ENCODE measurements at regions not wholly inside any gene's neighbourhood (a gene's known extent, or its start where the extent isn't known, plus 50 kb on each side); places are given as distances from the start of the nearest gene placed in this dataset.

- TF ChIP-seq, protein P1, sequence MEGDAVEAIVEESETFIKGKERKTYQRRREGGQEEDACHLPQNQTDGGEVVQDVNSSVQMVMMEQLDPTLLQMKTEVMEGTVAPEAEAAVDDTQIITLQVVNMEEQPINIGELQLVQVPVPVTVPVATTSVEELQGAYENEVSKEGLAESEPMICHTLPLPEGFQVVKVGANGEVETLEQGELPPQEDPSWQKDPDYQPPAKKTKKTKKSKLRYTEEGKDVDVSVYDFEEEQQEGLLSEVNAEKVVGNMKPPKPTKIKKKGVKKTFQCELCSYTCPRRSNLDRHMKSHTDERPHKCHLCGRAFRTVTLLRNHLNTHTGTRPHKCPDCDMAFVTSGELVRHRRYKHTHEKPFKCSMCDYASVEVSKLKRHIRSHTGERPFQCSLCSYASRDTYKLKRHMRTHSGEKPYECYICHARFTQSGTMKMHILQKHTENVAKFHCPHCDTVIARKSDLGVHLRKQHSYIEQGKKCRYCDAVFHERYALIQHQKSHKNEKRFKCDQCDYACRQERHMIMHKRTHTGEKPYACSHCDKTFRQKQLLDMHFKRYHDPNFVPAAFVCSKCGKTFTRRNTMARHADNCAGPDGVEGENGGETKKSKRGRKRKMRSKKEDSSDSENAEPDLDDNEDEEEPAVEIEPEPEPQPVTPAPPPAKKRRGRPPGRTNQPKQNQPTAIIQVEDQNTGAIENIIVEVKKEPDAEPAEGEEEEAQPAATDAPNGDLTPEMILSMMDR (IDR thresholded peaks at IDR 0.05; ENCODE audit: extremely low read depth, insufficient read depth, missing control alignments), result no peak
- in situ Hi-C loops (cut with MboI; ENCODE audit: low pct_unique_long_range_greater_than_20kb, low sequenced_read_pairs, unreplicated experiment), result loop anchor here (25.0 kb wide), 1 partner anchor 480 kb away; no protein-coding TSS in a partner anchor
- DNase-seq (ENCODE audit: low spot score), result no peak
These were observed 94.3 kb upstream of the PRNP start for GRCh38 chr20:4591975-4592315.

DNA sequence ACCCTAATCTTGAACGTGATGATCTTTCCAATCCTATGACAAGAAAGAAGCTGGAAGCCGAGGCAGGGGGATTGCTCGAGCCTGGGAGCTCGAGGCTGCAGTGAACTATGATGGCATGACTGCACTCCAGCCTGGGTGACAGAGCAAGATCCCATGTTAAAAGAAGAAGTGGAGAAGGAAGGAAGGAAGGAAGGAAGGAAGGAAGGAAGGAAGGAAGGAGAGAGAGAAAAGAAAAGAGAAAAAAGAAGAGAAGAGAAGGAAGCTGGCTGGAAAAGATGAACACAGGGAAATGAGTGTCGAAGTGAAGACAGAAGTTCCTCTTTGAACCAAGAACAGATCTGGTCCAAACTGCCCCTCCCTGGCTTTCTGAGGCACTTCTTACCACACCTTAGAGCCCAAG, 100.5 kb upstream of the PRNP start:
- no peak for DNase-seq (ENCODE audit: low spot score)
- TF ChIP-seq, protein P1 (IDR thresholded peaks at IDR 0.05; ENCODE audit: extremely low read depth, insufficient read depth, missing control alignments), result no peak
- in situ Hi-C loops (cut with MboI; ENCODE audit: low pct_unique_long_range_greater_than_20kb, low sequenced_read_pairs, unreplicated experiment), result loop anchor here (25.0 kb wide), 1 partner anchor 473 kb away; no protein-coding TSS in a partner anchor

- in situ Hi-C loops (cut with MboI; ENCODE audit: low pct_unique_long_range_greater_than_20kb, low sequenced_read_pairs, unreplicated experiment), result loop anchor here (25.0 kb wide), 1 partner anchor 473 kb away; no protein-coding TSS in a partner anchor
- TF ChIP-seq, protein P1 (IDR thresholded peaks at IDR 0.05; ENCODE audit: extremely low read depth, insufficient read depth, missing control alignments), result no peak
- DNase-seq (ENCODE audit: low spot score), result no peak
These were observed 101.0 kb upstream of the PRNP start for GRCh38 chr20:4585104-4585753.

DNA sequence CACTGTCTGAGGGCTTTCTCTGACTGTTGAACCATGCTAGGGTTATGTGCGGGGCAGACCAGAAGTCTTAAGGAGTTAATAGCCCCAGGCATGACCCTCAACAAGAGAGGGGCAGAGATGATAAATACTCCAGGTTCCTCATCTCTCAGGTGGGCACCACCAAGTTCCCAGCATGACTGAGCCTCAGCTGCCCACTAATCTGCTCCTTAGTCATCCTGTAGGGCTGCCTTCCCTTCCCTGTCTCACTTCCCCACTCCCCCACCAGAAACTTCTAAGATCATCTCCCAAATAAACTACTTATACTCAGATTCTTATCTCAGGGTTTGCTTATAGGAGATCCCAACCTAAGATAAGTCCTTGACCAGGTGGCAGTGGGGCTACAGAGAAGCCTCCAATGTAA, 101.7 kb upstream of the PRNP start:
- TF ChIP-seq, protein P1 (IDR thresholded peaks at IDR 0.05; ENCODE audit: extremely low read depth, insufficient read depth, missing control alignments), result no peak
- in situ Hi-C loops (cut with MboI; ENCODE audit: low pct_unique_long_range_greater_than_20kb, low sequenced_read_pairs, unreplicated experiment), result loop anchor here (25.0 kb wide), 1 partner anchor 472 kb away; no protein-coding TSS in a partner anchor
- no peak for DNase-seq (ENCODE audit: low spot score)

GRCh38 chr20:4581838-4582237, 104.4 kb upstream of the PRNP start:
- in situ Hi-C loops (cut with MboI; ENCODE audit: low pct_unique_long_range_greater_than_20kb, low sequenced_read_pairs, unreplicated experiment), result loop anchor here (25.0 kb wide), 1 partner anchor 470 kb away; no protein-coding TSS in a partner anchor
- no peak for DNase-seq (ENCODE audit: low spot score)
- TF ChIP-seq, protein P1 (IDR thresholded peaks at IDR 0.05; ENCODE audit: extremely low read depth, insufficient read depth, missing control alignments), result no peak

DNA sequence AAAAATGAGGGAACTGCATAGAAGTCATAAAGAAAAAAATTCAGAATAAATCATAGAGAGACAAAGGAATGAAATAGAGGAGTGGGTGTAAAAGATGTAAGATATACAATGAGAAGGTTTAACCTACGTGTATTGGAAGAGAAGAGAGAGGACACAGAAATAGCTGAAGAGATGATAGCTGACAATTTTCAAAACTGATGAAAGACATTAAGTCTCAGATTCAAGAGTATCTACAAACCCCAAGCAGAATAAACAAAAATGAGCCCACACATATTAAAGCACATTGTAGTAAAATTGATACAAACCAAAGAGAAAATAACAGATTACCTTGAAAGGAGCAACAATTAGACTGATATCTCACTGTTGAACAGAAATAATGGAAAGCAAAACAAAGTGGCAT, 107.9 kb upstream of the PRNP start:
- in situ Hi-C loops (cut with MboI; ENCODE audit: low pct_unique_long_range_greater_than_20kb, low sequenced_read_pairs, unreplicated experiment), result loop anchor here (25.0 kb wide), 1 partner anchor 466 kb away; no protein-coding TSS in a partner anchor
- no peak for DNase-seq (ENCODE audit: low spot score)
- TF ChIP-seq, protein P1 (IDR thresholded peaks at IDR 0.05; ENCODE audit: extremely low read depth, insufficient read depth, missing control alignments), result no peak

Data from GM13977 (cell line).